Inflammatory macrophage treated with lipopolysaccharide for 4 hours (primary cell): ENCODE measurements at regions not wholly inside any gene's neighbourhood (a gene's known extent, or its start where the extent isn't known, plus 50 kb on each side); places are given as distances from the start of the nearest gene placed in this dataset.
"Not testable (repeated sequence)": the region's sequence is repeated elsewhere in the genome, so short reads cannot be mapped to it uniquely, and the experiment has no call there.

Source experiments
- DNase-seq: peaks from one replicate; pipeline ENCODE4 v3.0.0-alpha.2; 2020

DNA sequence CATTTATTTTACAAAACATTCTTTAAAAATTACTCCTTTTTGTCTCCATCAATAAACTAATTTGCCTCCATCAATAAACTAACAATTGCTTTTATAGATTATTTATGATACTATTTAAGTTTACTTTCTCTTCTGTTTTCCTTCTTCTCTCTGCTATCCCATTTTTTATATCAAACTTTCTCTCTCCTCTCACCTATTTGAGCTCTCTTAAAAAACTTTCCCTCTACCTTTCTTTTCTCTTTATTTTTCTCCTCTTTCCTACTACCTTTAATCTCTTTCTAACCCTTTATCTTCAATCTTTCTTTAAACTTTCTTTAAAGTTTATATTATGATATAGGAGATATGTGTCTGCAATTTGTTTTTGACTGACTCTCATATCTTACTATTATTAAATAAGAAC is 566.4 kb downstream of the DACH1 start:
- no peak for DNase-seq

DNA sequence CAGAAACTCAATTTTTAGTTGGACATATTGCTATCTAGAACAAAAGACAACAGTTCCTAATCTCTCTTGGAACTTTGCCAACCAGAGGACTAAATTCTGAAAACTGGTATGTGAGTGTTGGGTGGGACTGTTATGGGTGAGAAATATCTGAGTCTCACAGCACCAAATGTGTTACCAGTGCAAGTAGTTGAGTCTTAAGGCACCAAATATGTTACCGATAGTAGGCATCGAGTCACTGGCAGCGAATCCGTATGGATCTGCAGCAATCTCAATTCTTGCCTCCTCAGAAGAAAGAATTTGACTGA is 575.2 kb downstream of the DACH1 start:
- no peak for DNase-seq

DNA sequence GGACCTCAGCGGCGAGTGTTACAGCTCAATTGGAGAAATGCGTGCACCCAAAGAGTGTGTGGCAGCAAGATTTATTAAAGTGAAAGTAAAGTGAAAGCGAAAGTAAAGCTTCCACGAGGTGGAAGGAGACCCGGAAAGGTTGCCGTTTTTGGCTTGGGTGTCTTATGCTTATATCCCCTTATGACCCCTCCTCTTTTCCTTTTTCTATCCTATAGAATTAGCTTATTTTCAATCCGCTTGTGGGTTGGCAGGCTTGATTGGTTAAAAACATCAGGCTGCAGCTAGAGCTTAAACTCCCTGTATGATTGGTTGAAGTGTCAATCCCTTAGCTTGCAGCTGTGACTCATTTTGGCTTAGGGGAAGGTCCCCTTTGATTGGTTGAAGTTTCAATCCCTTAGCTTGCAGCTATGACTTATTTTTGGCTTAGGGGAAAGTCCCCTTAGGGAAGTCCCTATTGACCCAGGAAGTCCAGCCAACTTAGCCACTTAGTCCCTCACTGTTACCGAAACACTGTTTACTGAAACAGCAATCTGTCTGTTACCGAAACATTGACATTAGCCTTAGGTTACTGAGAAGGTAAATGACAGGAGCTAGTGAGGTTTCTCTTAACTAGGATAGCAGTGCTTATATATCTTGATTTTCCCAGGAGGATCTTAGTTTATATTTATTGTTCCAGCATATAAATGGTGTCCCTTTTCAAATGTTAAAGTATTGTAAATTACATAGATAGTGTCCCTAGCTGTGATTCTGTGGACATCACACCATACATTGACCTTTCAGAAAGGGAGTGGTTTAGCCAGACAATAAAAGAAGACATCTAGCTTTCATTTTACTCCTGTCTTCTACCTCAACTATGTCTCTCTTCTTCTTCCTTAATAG is 575.8 kb downstream of the DACH1 start:
- DNase-seq = peak; percentile 90

DNA sequence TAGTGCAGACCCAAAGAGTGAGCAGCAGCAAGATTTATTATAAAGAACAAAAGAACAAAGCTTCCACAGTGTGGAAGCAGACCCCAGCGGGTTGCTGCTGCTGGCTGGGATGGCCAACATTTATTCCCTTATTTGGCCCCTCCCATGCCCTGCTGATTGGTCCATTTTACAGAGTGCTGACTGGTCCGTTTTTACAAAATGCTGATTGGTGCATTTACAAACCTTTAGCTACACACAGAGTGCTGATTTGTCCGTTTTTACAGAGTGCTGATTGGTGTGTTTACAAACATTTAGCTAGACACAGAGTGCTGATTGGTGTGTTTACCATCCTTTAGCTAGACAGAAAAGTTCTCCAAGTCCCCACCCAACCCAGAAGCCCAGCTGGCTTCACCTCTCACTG is 577.0 kb downstream of the DACH1 start:
- DNase-seq = not testable (repeated sequence)

DNA sequence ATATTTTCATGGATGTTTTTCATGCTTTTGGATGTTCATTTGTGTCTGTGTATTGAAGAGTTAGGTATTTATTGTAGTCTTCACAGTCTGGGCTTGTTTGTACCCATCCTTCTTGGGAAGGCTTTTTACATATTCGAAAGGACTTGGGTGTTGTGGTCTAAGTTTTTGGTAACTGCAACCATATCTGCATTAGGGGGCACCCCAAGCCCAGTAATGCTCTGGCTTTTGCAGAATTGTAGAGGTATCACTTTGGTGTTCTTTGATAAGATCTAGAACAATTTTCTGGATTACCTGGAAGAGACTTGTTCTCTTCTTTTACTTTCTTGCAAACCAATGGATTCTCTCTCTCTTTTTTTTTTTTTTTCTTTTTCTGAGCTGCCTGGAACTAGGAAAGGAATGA is 581.3 kb downstream of the DACH1 start:
- peak; percentile 8 for DNase-seq

DNA sequence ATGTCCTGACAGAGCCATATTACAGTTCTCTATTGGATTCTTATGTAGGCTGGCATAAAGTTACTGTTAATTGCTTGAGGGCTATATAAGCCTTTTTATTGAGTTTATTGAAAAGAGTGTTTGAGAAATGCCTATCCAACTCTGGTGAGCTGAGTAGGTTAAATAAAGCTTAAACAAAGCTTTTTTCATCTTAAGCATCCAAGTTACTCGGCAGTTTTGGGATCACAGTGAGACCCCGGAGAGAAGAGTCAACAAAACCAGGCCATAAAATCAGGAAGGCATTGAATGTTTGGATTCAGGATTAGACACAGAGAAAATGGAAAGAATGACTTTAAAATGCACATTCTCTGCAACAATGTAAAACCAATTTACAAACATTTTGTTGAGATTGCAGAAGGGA is 588.5 kb downstream of the DACH1 start:
- no peak for DNase-seq

DNA sequence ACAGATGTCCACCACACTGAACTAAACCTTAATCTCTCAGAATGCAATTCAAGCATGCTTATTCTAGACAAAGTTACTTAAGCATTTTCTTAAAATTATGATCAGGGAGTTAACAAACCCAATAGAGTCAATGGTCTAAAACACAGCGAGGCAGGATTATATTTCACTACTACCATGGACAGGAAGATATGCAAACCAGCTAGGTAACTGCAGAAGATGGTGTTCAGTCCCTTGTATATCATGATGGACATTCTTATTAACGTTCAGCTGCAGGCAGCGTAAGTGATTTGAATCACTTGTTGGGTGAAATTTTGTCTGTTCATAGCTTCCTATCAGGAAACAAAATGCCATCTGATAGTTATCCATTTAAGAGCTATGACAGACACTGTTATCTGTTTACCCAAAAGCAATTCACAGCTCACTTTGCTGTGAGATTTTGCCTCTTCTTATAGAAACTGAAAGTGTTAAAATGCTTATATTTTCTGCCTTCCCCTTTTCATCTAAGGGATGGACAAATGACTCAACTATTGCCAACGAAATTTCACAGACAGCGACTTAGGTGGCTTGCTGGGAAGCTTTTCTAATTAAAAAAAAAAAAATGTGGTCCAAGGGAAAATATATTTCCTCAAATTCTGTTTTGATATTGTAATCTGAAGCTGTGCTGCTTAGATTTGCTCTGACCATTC is 591.9 kb downstream of the DACH1 start:
- peak; percentile 78 for DNase-seq

DNA sequence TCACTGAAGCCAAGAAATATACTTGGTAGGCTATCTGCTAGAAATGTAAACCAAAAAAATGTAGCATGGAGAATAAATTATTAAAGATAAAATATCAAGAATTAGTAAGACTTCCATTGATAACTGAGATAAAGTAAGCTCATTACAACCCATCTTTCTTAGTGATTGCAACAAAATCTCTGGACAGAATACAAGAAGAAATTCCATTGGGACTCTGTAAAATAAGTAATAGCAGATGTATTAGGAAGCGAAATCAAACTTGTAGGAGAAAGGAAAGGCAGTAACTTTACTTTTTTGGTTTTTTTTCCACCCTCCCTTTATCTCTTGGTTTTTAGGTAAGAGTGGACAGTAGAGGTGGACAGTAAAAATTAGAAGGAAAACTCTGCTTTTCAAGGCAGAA is 605.7 kb downstream of the DACH1 start:
- DNase-seq = no peak

DNA sequence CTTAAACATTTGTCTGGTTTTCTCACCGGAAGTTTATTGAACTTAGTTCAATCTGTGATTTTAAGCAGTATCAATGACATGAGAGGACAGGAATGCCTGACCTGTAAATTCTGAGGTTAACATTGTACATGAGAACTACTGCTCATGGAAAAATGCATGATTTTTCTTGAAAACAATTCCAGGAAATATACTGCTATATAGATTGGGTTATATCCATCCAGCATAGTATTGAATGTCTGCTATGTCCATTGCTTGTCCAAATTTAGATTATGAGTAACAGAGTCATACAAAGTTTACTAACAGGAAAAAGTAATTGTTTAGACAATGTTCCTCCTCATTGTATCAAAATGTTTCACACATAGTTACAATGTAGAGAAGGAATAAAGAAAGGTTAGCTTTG is 606.8 kb downstream of the DACH1 start:
- DNase-seq = no peak

DNA sequence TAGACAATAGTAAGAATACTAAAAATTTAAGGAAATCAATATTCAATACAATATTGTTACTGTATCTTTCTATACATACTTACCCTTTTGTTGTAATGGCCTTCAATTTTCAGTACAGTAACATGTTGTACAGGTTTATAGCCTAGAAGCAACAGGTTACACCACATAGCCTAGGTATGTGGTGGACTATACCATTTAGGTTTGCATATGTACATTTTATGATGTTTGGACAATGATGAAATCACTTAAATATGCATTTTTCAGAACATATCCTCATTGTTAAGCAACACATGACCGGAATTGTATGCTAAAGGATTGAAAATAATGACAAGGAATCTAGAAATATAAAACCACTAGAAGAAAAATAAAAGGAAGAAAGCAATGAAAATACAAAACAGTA is 611.4 kb downstream of the DACH1 start:
- DNase-seq = no peak

DNA sequence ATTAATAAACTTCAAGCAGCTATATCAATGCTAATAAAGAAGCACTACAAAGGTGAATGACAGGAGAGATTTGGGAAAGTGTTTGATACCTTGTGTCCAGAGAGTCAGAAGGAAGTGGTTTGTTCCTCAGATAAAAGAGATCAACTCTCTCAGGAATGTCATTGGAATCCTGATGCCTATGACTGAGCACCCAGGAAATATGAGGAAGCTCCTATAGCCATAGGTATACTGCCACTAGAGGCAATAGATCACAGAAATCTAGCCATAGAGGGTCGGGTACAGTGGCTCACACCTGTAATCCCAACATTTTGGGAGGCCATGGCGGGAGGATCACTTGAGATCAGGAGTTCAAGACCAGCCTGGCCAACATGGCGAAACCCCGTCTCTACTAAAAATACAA is 612.6 kb downstream of the DACH1 start:
- DNase-seq = no peak

DNA sequence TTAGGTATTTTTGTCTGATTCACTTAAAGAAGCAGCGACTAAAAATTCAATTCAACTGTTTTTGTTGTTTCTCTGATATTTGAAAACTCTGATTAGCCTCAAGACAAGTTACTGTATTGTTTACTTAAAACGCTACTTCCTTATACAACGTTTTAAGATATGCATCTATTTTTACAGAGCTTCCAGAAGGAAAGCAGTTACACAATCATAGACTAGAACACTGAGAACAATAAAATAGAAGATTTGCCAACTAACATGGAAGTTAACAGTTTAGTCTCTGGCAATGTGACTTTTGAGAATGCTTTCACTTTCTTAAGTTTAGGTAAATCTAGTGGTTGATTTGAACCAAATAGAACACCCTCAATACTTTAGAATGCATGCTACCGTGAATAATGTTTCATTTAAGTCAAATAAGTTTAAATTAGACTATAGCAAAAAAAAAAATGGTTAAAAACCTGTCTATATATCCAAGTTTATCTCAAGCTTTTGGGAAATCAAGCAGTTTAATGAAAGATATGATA is 614.8 kb downstream of the DACH1 start:
- DNase-seq = peak; percentile 29

DNA sequence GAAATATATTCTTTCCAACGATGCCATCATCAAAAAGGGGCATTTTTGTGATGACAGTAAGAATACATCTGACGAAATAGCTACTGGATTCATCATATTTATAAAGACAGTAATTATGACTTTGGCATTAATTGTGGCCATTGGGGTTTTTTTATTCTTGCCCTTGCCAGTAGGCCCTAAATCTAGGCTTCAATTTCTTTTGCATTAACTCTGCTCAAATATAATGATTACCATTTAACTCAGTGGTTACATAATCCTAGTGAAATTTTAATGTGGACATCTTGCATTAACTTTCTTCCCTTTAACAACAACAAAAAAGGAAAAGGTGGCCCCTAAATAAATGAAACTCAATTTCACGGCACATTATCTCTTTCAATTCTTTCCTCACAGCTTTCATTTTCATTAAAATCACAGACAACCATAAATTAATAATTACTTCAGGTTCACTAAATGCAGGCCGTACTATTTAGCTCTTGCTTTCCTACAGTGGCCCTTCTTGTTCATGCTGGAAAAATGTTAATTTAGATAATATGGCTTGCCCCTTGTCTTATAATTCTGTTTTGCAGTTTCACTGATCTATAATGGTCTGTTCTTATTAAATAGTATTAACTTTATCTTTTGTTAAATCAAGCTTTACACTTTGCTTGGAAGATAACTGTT is 615.6 kb downstream of the DACH1 start:
- no peak for DNase-seq

DNA sequence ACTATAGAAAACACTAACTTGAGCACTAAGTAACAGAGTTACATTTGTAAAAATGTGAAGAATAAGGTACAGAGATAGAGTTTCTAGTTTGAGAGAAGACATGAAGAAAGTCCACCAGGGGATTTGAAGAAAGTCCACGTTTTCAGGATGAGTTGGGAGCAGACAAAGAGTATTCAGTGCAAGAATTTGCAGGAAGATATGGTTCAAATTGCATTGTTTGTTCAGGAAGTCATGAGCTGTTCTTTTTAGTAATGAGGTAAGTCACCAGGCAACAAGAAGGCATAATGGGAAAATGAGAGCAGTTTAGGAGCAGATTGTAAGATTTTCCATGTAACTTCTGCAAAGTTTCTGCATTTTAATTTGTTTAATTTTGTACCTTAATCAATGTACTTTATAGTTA is 618.0 kb downstream of the DACH1 start:
- no peak for DNase-seq

DNA sequence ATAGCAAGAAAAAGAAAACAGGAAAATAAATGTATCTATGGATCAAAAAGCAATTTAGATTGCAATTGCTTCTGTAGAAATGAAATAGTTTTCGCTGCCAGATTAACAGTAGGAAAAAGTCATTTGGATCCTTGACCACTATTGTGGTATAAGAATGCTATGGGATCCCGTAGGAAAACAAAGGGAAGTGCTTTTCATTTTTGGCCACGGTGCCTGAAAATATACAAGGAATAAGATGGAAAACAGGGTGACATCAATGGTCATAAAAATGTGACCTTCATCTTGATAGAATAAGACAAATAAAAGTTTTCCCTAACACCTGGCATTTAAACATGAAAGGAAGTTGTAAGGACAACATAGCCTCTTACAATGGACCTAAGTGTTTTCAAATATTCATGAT is 622.8 kb downstream of the DACH1 start:
- no peak for DNase-seq

DNA sequence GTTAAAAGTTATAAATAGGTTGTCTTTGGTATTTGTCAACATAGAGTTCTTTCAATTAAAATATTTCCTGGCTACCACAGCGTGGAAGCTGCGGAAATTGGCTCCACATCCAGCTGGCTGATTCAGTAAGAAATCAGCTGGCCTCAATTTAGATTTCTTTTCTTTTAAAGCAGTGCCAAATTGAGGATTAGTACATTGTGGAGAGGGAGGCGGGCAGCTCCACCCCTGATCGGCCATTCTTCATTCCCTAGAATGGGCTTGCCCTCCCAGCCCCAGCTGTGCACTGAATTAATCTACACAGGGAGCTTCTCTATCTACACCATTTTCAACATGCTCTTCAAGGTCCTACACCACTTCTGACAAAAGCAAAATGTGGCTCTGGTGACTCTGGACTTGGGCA is 624.8 kb downstream of the DACH1 start:
- DNase-seq = no peak

DNA sequence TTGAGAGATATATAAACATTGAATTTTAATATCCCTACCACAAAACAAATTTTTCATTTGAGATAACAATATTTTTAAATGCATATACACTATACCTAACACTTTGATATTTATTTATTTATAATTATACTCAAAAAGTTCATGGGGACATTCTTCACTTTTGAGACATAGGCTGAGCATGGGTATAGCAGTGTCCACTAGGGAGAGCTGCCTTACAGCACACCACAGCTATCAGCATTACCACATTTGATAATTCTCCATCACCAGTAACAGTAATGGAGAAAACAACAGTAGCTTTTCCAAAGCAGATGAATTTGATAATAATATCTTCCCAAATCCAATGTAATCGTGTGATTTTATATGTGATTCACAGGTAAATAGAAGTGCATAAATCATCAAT is 626.1 kb downstream of the DACH1 start:
- peak; percentile 2 for DNase-seq

DNA sequence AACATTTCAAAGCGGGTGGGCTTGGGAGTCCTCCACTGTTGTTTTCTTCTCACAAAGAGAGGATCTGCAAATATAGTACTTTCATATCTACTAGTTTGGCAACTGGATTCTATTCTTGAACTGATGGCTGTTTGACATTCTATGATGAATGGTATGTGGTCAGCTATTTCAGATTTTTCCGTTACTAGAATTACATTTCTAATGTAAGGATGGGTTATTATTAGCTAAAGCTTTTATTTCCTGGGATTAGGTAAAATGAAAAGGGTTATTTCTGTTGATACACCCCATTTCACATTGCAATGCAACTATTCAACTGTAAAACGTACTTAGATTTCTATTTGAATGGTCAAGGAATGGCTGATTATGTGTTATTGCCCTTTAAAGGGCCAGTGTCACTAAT is 629.7 kb downstream of the DACH1 start:
- DNase-seq = no peak

DNA sequence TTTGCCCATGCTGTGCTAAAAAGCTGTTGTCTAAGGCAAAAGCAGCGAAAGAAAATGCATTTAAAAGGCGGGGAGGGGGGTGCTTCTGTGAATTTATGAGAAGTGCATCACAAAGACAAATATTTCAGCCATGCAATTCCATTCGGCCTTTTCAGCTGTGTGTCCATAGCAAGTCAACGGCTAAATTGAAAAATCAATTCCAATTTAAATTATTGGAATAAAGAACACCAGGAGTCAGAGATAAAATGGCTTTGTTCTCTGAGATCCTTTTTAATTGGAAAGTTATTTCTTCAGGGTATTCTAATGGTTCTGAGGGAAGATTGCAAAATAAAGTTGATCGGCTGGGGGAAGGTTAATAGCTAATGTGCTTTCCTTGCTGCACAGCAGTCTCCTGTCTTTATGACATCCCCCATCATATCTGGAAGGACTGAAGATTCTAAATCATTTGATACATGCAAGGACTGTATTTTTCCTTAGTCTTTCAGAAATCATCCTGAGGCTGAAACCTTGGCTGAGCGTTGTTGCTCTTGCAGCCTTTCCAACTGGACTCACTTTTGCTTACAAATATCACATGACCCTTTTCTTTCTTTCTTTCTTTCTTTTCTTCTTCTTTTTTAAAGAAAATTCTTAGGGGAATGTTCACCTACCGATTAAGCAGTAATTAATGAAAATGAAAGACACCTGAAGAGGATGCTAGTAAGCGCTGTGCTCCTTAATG is 647.1 kb downstream of the DACH1 start:
- DNase-seq = no peak

DNA sequence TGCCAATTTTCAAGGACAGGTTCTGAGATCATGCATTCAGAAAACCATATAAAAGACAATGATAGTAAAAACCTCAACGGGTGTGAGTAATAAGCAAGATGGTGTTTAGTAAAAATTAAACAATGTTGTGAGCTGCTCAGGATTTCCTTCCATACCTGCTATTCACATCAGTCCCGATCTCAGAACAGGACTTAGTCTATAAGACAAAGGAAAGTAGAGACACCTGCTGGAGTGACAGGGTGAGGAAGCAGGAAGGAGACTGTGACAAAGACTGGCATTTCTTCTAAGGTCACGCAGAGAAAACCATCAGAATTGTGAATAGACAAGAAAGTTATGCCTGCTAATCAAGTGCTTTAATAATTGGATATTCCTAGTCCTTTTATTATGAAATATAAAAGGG is 648.0 kb downstream of the DACH1 start:
- DNase-seq = no peak

DNA sequence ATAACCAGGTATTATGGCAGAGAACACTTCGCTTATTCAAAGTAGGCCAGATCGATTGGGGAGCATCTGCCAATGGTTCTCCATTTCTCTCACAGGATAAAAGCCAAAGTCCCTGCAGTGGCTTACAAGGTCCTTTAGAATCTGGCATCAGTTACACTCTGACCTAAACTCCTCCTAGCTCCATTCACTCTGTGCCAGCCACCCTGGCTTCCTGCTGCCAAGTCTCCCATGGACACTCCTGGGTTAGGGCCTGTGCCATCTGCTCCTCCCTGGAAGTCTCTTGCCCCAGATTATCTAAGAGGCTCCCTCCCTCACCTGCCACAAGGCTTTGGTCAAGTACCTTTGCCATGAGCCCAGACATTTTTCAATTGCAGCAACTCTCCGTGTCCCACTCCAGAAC is 649.2 kb downstream of the DACH1 start:
- DNase-seq = no peak

DNA sequence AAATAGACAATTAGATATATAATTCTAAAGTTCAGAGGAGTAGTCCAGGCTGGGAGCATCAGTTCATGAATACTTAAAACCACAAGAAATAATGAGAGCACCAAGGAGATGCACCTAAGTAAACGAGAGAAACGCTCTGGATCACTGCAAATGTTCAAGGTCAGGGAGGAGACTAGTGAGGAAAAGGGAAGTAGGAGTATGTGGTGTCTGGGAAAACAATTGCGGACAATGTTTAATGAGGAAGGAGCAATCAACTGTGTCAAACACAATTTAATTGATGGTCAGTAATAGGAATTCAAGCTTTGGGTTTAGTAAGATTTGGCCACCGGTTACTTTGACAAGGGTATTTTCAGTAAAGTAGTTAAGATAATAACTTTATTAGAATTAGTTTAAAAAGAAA is 652.2 kb downstream of the DACH1 start:
- DNase-seq = no peak

DNA sequence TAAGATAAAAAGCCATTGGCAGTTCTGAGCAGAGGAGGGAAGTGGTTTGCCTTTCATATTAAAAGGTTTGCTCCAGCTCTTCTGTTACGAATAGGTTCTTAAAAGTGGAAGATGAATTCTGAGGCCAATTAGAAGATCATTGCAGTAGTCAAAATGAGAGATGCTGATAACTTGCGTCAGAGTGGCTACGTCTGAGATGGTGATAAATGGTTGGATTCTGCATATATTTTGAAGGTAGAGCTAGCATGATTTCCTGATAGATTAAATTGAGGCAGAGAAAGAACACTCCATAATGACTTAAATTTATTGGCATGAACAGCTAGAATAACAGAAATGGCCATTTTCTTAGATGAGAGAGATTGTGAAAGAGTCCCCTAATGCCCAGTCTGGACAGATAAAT is 652.6 kb downstream of the DACH1 start:
- DNase-seq = no peak
